ENCODE measurements at regions not wholly inside any gene's neighbourhood (a gene's known extent, or its start where the extent isn't known, plus 50 kb on each side); places are given as distances from the start of the nearest gene placed in this dataset.
"Not testable (repeated sequence)": the region's sequence is repeated elsewhere in the genome, so short reads cannot be mapped to it uniquely, and the experiment has no call there.

DNA sequence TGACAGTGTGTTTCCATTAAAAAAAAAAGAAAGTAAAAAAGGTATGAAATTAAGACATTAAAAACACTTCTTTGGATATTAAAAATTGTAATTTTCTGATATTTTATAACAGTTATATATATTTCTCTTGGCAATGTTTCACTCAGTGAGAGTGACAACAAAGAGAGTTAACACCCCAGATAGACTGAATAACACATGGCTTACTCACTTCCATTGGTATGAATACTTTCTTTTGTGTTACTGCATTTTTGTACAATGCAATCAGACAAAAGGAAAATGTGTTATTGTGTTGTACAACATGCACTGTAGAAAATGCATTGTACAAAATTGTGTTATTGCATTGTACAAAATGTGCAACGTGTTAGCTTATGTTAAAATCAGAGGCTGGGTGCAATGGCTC lies 676.6 kb upstream of the AMELY start:
- not testable (repeated sequence) for H3K9me3 ChIP-seq (ENCODE audit: low read depth, low read length); H3K4me1 ChIP-seq (ENCODE audit: insufficient read depth, low read length); H3K27me3 ChIP-seq (ENCODE audit: insufficient read depth, low read length); H3K4me3 ChIP-seq (ENCODE audit: low read length)

DNA sequence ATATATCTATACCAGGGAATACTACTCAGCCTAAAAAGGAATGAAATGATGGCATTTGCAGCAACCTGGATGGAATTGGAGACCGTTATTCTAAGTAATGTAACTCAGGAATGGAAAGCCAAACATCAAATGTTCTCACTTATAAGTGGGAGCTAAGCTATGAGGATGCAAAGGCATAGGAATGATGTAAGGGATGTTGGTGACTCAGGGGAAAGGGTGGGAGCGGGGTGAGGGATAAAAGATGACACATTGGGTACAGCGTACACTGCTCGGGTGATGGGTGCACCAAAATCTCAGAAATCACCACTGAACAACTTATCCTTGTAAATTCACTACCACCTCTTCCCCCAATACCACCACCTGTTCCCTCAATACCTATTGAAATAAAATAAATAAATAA lies 651.0 kb upstream of the AMELY start:
- no peaks in the 10 kb centered on the region for H3K4me1 ChIP-seq (ENCODE audit: insufficient read depth, low read length)
- H3K4me3 ChIP-seq (ENCODE audit: low read length): no peak overlapping the region
- H3K9me3 ChIP-seq (ENCODE audit: low read depth, low read length): no peaks in the 10 kb centered on the region
- H3K27me3 ChIP-seq (ENCODE audit: insufficient read depth, low read length): no peaks in the 10 kb centered on the region

GRCh38 chrY:7557675-7558074 lies 646.1 kb upstream of the AMELY start:
- H3K4me1 ChIP-seq (ENCODE audit: insufficient read depth, low read length): no peaks in the 10 kb centered on the region
- no peak overlapping the region for H3K4me3 ChIP-seq (ENCODE audit: low read length)

DNA sequence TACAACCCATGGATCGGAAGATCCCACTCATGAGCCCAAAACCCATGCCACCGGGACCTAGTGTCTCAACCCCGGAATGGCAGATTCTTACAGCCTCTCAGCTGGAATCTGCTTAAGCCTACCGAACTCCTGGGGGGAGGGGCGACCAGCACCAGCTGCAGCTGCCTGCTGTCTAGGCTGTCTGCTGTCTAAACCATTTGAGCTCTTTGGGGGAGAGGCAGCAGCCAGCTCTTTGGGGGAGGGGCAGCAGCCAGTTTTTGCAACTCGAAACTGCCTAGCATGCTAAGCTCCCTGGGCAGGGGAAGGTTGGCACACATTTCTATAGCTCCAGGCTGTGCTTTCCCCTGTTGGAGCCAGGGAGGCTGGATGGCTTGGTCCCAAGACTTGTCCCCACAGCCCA lies 643.5 kb upstream of the AMELY start:
- no peak overlapping the region for H3K4me3 ChIP-seq (ENCODE audit: low read length)
- no peaks in the 10 kb centered on the region for H3K4me1 ChIP-seq (ENCODE audit: insufficient read depth, low read length)
- H3K27me3 ChIP-seq (ENCODE audit: insufficient read depth, low read length): no peaks in the 10 kb centered on the region
- no peaks in the 10 kb centered on the region for H3K9me3 ChIP-seq (ENCODE audit: low read depth, low read length)

More at GRCh38 chrY:7557675-7558074, 646.1 kb upstream of the AMELY start:
- H3K27me3 ChIP-seq (ENCODE audit: insufficient read depth, low read length): no peaks in the 10 kb centered on the region
- no peaks in the 10 kb centered on the region for H3K9me3 ChIP-seq (ENCODE audit: low read depth, low read length)

GRCh38 chrY:7545060-7545459 lies 633.5 kb upstream of the AMELY start:
- no peaks in the 10 kb centered on the region for H3K9me3 ChIP-seq (ENCODE audit: low read depth, low read length)
- no peaks in the 10 kb centered on the region for H3K4me1 ChIP-seq (ENCODE audit: insufficient read depth, low read length)
- H3K4me3 ChIP-seq (ENCODE audit: low read length): no peak overlapping the region
- no peaks in the 10 kb centered on the region for H3K27me3 ChIP-seq (ENCODE audit: insufficient read depth, low read length)

DNA sequence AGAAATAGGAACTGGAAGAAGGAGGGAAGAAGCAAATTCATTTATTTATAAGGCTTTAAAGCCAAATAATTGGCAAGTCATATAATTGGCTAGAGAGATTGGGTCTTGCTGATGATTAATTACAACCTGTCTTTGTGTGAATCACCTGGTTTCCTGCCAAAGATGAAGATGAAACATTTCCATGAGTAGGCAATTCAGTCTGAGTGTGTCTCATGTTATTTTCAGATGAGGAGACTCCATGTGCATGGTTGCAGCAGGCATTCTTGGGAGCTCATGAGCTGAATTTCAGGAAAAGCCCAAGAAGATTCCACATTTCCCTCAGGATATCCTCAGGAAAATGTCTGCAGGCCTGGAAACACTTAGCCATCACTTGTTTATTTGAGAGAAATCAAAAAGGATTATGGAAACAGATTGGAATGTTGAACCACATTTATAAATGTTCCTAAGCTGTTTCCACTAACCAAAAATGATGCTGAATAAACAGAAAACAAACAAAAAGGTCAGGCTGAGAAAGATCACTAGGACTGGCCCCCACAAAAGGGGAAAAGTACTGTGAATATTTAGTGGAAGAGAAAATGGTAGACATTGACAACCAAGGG lies 632.7 kb upstream of the AMELY start:
- Histone ChIP-seq H3K4me1 (ENCODE audit: insufficient read depth, low read length) (no peaks in the 10 kb centered on the region), H3K4me3 (ENCODE audit: low read length) (no peak overlapping the region), H3K9me3 (ENCODE audit: low read depth, low read length) (no peaks in the 10 kb centered on the region)

GRCh38 chrY:7543506-7543905 lies 632.0 kb upstream of the AMELY start:
- no peaks in the 10 kb centered on the region for H3K27me3 ChIP-seq (ENCODE audit: insufficient read depth, low read length)
- H3K4me3 ChIP-seq (ENCODE audit: low read length): no peak overlapping the region
- H3K9me3 ChIP-seq (ENCODE audit: low read depth, low read length): no peaks in the 10 kb centered on the region
- no peaks in the 10 kb centered on the region for H3K4me1 ChIP-seq (ENCODE audit: insufficient read depth, low read length)

More for the DNA sequence above, 632.7 kb upstream of the AMELY start:
- H3K27me3 ChIP-seq (ENCODE audit: insufficient read depth, low read length): no peaks in the 10 kb centered on the region

DNA sequence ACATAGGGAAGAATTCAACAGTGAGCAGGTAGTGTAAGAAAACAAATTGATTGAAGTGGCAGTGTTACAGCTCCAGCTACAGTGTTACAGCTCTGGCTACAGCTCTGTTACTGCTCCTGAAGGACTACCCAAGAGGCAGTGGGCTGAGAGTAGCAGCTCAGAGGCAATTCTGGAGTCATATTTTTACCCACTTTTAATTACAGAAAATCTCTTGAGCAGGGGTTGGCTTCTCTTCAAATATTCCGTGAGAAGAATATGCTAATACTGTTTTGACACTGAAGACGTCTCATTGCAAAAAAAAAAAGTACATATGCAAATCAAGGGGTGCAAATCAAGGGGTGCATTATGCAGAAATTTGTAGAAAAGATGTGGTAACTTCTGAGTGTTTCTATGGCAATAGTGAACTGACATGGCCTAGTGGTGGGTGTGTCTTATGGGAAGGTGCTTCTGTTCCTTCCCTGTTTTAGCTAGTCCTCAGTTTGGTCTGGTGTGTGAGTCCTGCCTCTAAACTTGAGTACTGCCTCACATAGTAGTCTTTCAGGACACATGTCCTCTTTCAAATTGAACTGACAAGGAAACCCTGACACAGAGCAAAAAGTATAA lies 630.8 kb upstream of the AMELY start:
- no peaks in the 10 kb centered on the region for H3K4me1 ChIP-seq (ENCODE audit: insufficient read depth, low read length)
- H3K9me3 ChIP-seq (ENCODE audit: low read depth, low read length): no peaks in the 10 kb centered on the region
- no peaks in the 10 kb centered on the region for H3K27me3 ChIP-seq (ENCODE audit: insufficient read depth, low read length)
- no peak overlapping the region for H3K4me3 ChIP-seq (ENCODE audit: low read length)

DNA sequence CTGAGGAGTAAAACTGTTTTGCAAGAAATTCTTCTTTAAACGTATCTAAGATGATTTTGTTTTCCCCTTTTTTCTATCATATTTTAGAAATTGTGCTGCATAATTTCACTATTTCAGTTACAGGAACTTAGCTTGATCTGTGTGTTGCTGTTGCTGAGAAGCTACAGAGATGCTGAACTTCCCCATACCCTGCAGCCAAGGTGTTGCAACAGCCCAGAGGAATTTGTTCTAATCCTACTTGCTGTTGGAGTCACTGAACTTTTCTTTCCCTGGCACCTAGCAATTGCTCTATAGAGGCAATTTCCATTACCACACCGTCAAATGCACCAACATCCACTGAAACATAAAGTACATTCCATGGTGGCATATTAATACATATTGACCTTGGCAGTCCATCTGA lies 617.8 kb upstream of the AMELY start:
- no peaks in the 10 kb centered on the region for H3K4me1 ChIP-seq (ENCODE audit: insufficient read depth, low read length)
- H3K27me3 ChIP-seq (ENCODE audit: insufficient read depth, low read length): no peaks in the 10 kb centered on the region
- H3K4me3 ChIP-seq (ENCODE audit: low read length): no peak overlapping the region
- no peaks in the 10 kb centered on the region for H3K9me3 ChIP-seq (ENCODE audit: low read depth, low read length)

DNA sequence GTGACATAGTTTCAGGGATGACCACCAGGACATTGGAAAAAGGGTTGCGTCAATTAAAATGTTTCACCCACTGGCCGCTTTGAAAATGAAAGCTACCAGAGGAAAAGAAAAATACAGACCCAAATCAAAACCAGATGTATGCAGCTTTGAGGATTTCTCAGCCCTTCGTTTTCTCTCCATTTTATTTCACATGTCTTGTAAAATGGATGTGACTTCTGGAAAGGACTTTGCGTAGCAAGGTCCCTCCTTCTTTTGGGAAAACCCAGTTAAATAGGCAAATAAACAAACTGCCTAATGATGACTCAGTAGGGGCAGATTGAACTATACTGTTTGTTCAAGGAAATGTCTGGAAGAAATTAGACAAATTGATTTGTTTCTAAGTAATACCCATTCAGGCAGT lies 616.0 kb upstream of the AMELY start:
- not testable (repeated sequence) for H3K27me3 ChIP-seq (ENCODE audit: insufficient read depth, low read length); H3K9me3 ChIP-seq (ENCODE audit: low read depth, low read length); H3K4me3 ChIP-seq (ENCODE audit: low read length); H3K4me1 ChIP-seq (ENCODE audit: insufficient read depth, low read length)

DNA sequence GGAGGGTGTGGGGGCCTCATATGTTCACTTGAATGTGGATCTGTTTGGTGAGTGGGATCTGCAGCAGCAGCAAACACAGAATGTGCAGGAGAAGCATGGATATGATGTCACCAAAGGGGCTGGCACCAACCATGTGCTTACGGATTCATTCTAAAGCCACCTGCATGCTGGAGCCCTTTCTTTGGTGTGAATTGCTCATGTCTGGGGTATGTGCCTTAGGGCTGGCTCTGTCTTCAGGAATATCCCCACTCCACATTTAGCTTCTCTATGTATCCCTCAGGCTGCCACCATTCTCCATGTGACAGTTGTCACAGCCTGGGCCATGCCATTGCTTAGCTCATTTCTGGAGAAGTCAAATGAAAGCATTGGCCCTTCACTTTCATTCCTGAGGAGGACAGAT lies 606.8 kb upstream of the AMELY start:
- no peaks in the 10 kb centered on the region for H3K4me1 ChIP-seq (ENCODE audit: insufficient read depth, low read length)
- H3K9me3 ChIP-seq (ENCODE audit: low read depth, low read length): no peaks in the 10 kb centered on the region
- H3K4me3 ChIP-seq (ENCODE audit: low read length): no peak overlapping the region
- H3K27me3 ChIP-seq (ENCODE audit: insufficient read depth, low read length): no peaks in the 10 kb centered on the region

DNA sequence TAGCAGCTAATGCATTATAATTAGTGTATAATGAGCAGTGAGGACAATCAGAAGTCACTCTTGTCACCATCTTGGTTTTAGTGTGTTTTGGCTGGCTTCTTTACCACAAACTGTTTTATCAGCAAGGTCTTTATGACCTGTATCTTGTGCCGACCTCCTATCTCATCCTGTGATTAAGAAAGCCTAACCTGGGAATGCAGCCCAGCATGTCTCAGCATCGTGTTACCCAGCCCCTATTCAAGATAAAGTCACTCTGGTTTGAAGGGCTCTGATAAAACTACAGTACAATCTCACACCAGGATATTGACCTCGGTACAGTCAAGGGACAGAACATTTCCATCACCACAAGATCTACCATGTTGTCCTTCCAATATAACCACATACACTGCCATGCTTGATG lies 604.7 kb upstream of the AMELY start:
- Histone ChIP-seq H3K9me3 (ENCODE audit: low read depth, low read length) (no peaks in the 10 kb centered on the region), H3K27me3 (ENCODE audit: insufficient read depth, low read length) (no peaks in the 10 kb centered on the region), H3K4me1 (ENCODE audit: insufficient read depth, low read length) (no peaks in the 10 kb centered on the region), H3K4me3 (ENCODE audit: low read length) (no peak overlapping the region)

DNA sequence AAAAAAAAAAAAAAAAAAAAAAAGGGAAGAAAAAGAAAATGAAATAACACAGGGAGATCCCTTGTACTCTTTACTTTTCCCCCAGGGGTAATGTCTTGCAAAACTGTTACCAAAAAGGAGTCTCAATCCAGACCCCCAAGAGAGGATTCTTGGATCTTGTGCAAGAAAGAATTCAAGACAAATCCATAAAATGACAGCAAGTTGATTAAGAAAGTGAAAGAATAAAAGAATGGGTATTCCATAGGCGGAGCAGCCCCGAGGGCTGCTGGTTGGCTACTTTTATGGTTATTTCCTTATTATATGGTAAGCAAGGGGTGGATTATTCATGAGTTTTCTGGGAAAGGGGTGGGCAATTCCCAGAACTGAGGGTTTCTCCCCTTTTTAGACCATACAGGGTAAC lies 604.3 kb upstream of the AMELY start:
- no peak overlapping the region for H3K4me3 ChIP-seq (ENCODE audit: low read length)
- H3K9me3 ChIP-seq (ENCODE audit: low read depth, low read length): no peaks in the 10 kb centered on the region
- no peaks in the 10 kb centered on the region for H3K4me1 ChIP-seq (ENCODE audit: insufficient read depth, low read length)
- H3K27me3 ChIP-seq (ENCODE audit: insufficient read depth, low read length): no peaks in the 10 kb centered on the region

DNA sequence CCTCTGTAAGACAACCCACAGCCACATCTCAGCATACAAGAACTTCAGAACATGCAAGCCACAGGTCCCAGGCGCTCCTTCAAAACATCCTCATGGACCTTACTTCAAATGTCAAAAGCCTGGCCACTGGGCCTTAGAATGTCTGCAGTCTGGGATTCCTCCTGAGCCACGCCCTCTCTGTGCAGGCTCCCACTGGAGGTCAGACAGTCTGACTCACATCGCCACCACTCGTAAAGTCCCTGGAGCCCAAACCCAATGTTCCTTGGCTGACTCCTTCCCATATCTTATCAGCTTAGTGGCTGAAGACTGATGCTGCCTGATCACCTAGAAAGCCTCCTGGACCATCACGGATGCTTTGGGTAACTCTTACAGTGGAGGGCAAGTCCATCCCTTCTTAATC lies 591.3 kb upstream of the AMELY start:
- Histone ChIP-seq H3K9me3 (ENCODE audit: low read depth, low read length) (no peaks in the 10 kb centered on the region), H3K4me3 (ENCODE audit: low read length) (no peak overlapping the region), H3K4me1 (ENCODE audit: insufficient read depth, low read length) (no peaks in the 10 kb centered on the region), H3K27me3 (ENCODE audit: insufficient read depth, low read length) (no peaks in the 10 kb centered on the region)

DNA sequence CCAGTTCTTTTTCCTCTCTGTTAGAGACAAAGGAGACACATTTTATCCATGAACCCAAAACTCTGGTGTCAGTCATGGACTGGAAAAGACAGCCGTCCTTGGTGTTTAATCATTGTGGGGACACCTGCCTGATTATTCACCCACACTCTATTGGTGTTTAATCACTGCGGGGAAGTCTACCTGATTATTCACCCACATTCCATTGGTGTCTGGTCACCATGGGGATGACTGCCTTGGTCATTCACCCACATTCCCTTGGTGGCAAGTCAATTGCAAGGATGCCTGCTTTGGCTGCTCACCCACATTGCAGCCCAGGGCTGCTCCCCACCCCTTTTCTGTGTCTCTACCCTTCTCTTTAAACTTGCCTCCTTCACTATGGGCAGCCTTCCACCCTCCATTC lies 589.7 kb upstream of the AMELY start:
- no peaks in the 10 kb centered on the region for H3K4me1 ChIP-seq (ENCODE audit: insufficient read depth, low read length)
- no peaks in the 10 kb centered on the region for H3K27me3 ChIP-seq (ENCODE audit: insufficient read depth, low read length)
- no peaks in the 10 kb centered on the region for H3K9me3 ChIP-seq (ENCODE audit: low read depth, low read length)
- H3K4me3 ChIP-seq (ENCODE audit: low read length): no peak overlapping the region

GRCh38 chrY:7496001-7496400 lies 584.4 kb upstream of the AMELY start:
- no peaks in the 10 kb centered on the region for H3K4me1 ChIP-seq (ENCODE audit: insufficient read depth, low read length)
- no peaks in the 10 kb centered on the region for H3K9me3 ChIP-seq (ENCODE audit: low read depth, low read length)
- no peaks in the 10 kb centered on the region for H3K27me3 ChIP-seq (ENCODE audit: insufficient read depth, low read length)
- H3K4me3 ChIP-seq (ENCODE audit: low read length): no peak overlapping the region
